Fibroblast of skin of scalp (primary cell): ENCODE measurements at regions not wholly inside any gene's neighbourhood (a gene's known extent, or its start where the extent isn't known, plus 50 kb on each side); places are given as distances from the start of the nearest gene placed in this dataset.
"Not testable (repeated sequence)": the region's sequence is repeated elsewhere in the genome, so short reads cannot be mapped to it uniquely, and the experiment has no call there.

Experiments
- DNase-seq: peaks from one replicate; pipeline ENCODE4 v3.0.0-alpha.2; 2013

- no peak for DNase-seq
Measured at GRCh38 chr11:98600786-98601773, 419.7 kb upstream of the CNTN5 start.

DNA sequence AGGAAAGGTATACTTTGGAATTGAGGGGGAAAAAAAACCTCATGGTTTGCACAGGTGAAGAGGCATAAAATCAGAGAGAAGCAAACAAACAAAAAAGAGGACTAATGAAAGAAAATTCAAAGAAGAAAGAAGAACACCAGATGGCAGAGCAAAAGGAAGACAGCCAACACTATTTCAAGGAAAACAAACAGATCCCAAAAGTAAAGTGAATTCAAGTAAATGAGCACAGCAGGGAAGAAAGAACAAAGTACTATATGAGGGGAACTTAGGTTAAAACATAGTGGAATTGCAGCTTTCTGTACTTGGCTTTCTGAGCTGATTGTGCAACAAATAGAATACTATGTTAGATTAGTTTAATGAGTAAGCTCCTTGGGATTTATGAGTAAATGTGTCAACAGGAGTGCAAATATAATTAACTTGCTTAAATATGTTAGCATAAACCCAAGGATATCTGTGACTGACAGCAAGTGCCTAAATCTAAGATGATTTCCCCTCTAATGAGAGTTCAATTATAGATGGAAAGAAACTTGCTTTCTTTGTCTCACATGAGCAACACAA is 404.6 kb upstream of the CNTN5 start:
- DNase-seq = no peak

GRCh38 chr11:98621767-98622166 is 399.0 kb upstream of the CNTN5 start:
- no peak for DNase-seq

- no peak for DNase-seq
Measured at GRCh38 chr11:98625526-98625925, 395.2 kb upstream of the CNTN5 start.

- no peak for DNase-seq
Measured at GRCh38 chr11:98630736-98631135, 390.0 kb upstream of the CNTN5 start.

DNA sequence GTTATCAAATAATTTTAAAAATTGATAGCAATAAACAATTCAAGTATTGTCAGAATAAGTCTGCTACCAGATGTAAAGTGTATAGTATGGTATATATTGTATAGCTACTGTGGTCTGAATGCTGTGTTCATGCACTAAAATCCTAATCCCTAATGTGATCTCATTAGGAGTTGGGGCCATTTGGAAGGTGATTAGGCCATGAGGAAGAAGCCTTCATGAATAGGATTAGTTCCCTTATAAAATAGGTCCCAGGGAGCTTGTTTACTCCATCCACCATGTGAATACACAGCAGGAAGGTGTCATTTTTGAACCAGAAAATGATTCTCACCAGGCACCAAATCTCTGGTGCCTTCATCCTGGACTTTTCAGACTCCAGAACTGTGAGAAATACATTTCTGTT is 363.0 kb upstream of the CNTN5 start:
- no peak for DNase-seq

DNA sequence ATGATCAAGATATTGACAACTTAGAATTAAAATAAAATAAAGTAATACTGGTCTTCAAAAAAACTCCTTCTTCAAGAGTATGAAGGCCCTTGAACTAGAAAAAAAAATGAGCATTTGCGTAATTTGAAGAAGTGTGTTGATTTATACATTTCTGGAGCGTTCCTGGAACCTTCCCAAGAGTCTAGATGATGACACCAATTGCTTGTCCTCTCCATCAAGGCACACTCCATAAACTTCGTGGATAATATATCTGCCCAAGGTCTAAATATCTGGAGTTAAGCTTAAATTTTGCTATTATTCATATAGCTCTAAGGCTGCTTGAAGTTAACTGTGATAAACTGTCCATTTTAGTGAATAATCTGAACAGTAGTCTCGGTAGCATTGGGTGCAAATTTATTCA is 361.3 kb upstream of the CNTN5 start:
- DNase-seq = no peak

DNA sequence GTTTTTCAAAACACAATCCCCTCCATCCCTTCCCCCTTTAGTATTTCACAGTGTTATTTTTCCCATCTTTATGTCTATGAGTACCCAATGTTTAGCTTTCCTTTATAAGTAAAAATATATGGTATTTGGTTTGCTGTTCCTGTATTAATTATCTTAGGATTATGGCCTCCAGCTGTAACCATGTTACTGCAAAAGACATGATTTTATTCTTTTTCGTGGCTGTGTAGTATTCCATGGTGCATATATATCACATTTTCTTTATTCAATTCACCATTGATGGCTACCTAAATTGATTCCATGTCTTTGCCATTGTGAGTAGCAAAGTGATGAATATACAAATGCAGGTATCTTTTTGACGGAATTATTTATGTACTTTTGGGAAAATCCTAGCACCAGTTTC is 346.4 kb upstream of the CNTN5 start:
- DNase-seq = no peak

- no peak for DNase-seq
Measured at GRCh38 chr11:98679673-98680072, 341.1 kb upstream of the CNTN5 start.

GRCh38 chr11:98701541-98701940 is 319.2 kb upstream of the CNTN5 start:
- DNase-seq = no peak

- no peak for DNase-seq
Measured at GRCh38 chr11:98703779-98704556, 316.8 kb upstream of the CNTN5 start.

- no peak for DNase-seq
Measured at GRCh38 chr11:98710026-98710425, 310.7 kb upstream of the CNTN5 start.

DNA sequence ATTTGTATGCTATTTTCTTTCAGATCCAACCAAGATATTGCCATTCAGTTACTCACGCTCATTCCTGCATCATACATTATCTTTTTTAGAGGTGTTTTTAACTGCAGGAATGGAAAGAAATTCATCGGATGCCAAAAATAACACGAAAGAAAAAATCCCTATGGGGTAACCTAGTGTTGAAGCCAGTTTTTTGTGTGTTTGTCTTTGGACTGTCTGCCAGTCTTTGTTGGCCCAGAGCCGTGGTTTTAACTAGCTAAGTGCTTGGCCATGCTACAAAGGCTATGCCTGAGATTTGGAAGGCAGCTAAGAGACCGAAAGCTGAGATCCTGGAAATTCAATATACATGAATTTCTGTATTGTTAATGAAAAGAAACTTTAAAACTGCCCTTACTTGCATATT is 309.8 kb upstream of the CNTN5 start:
- DNase-seq = no peak

DNA sequence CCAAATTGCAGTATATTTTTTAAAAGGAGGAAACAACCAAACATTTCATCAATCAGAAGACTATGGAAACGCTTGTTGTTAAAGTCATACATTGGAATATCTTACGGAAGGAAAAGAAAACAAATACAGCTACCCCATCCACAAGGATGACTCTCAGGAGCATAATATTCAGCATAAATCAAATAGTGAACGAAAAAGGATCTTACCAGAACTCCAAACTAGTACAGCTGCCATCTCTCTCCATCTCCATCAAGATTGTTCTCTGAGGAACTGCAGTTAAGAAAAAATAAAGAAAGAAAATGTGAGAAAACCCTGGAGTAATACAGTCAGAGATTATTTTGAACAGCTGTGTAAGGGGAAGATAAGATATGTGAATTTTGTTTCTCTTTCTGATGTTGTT is 299.8 kb upstream of the CNTN5 start:
- no peak for DNase-seq

GRCh38 chr11:98725471-98725870 is 295.3 kb upstream of the CNTN5 start:
- peak; percentile 19 for DNase-seq

DNA sequence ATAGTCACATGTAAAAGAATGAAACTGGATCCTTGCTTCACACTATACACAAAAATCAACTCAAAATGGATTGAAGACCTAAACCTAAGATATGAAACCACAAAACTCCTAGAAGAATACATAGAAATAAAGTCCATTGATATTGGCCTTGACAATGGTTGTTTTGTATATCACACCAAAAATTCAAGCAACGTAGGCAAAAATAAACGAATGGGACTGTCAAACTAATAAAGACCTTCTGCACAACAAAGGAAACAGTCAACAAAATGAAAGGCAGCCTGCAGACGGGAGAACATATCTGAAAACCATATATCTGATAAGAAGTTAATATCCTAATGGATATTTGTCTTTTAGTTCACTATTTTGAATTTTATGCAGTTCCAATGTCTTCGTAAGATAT is 292.3 kb upstream of the CNTN5 start:
- no peak for DNase-seq

DNA sequence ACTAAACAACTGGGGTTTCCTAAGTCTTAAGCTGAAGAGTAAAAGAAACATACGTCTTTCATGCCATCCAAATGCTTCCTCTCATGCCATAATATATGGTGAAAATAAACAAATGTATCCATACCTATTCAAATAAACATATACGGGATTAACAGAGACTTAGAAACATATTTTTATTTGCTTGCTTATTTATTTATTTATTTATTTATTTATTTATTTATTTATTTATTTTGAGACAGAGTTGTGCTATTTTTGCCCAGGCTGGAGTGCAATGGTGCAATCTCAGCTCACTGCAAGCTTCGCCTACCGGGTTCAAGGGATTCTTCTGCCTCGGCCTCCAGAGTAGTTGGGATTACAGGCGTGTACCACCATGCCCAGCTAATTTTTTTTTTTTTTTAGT is 291.6 kb upstream of the CNTN5 start:
- no peak for DNase-seq

GRCh38 chr11:98732947-98733346 is 287.8 kb upstream of the CNTN5 start:
- DNase-seq = no peak

DNA sequence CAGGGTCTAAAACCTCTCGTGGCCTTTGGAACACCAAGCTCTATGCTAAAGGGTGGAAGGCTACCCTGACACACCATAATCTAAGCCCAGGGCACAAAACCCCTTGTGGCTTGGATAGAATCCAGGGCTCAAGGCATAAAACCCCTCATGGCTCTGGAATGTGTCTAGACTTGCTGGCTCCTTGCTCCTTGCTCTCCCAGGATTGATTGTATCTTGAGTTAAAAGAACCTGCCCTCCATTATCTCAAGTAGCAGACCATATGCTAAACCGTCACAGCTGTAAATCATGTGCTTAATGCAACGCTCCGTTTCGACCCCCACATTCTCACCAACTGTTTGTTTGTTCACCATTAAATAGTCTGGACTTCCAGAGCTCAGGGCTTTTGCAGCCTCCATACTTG is 287.4 kb upstream of the CNTN5 start:
- DNase-seq = peak; percentile 17

DNA sequence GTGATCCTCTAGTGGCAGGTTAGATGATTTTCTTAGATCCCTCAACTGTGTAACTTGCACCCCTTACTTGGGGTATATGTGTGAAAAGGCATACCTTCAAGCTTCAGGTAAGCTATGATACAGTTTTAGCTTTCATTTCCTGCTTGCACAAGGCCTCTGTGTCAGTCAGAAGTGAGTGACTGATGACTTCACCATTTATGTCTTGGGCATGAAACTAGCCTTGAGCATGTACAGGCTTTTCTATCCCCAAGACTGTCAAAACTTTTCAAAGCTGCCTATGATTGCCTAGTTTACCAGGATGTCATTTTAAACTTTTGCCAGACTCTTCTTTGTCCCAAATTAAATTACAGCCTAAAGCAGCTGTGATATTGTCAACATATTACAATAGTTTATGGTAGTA is 286.1 kb upstream of the CNTN5 start:
- DNase-seq = no peak

DNA sequence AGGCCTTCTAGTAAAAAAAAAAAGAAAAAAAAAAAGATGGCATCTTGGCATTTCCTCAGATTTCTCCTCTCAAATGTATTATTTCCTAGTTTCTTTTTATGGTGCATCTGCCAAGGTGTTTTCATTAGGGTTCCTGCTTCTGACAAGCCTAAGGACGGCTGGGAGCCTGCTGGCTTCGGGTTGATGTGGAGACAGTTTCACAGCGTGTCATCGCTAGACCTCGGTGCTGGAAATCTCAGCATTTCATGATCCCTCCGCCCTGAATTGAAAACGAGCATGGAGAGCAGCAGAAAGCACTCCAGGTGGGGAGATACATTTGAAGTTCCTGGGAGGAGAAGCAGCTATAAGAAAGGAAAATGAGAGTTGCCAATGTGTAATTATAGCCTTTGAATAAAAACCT is 283.9 kb upstream of the CNTN5 start:
- no peak for DNase-seq

DNA sequence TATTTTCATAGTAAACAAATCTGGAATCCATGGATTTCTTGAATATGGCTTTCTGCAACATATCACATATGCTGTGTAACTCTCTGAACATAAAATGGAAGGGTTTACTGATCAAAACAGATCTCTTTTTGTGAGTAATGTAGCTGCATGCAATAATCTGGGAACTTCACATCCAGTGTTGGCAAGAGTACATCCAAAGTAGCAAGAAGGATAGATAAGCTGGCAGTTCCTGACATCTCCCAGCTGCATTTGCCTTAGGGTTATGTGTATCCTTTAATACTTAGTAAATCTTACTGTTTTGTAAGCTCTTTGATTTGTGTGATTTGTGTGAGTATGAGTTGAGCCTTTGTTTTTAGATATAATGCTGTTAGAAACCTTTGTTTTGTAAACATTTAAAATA is 280.4 kb upstream of the CNTN5 start:
- DNase-seq = no peak

- DNase-seq = not testable (repeated sequence)
Measured at GRCh38 chr11:98763446-98763845, 257.3 kb upstream of the CNTN5 start.

DNA sequence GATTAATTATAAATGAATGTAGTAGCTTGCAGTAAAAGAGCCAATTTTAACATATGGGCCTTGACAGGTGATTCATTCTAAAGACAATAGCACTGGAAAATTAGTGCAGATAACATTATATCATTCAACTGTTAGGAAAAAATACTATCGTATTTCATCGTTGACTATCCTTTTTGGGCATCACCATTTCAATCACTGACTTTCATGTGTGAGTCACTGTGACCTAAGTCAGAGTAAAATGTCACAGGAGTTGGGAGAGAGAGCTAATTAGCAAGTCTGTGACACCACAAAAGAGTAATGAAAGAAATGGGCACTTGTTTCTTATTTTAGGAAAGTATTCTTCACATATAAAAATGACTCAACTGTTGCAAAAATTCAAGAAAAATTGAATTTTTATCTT is 253.8 kb upstream of the CNTN5 start:
- no peak for DNase-seq
